Keratinocyte (primary cell): ENCODE measurements at regions not wholly inside any gene's neighbourhood (a gene's known extent, or its start where the extent isn't known, plus 50 kb on each side); places are given as distances from the start of the nearest gene placed in this dataset.

Experiments used
- EZH2 ChIP-seq: IDR thresholded peaks from one replicate; pipeline ENCODE4 v1.6.1; 2012; ENCODE audit warnings: inconsistent platforms, mild to moderate bottlenecking, low read length, moderate library complexity
- TF ChIP-seq, protein P1 (sequence below), 3 experiments: IDR thresholded peaks in 1 of 3; conservative IDR thresholded peaks in 1 of 3; optimal IDR thresholded peaks in 1 of 3; 2 replicates in 2 of 3; 3 replicates in 1 of 3; pipeline versions ENCODE3 to v1.5.1; 2011; ENCODE audit warnings: low read length in 3 of 3, mild to moderate bottlenecking in 3 of 3, moderate library complexity in 2 of 3, control low read depth in 1 of 3, inconsistent platforms in 1 of 3; ENCODE audit not compliant: insufficient read depth in 2 of 3; ENCODE audit errors: extremely low read depth in 1 of 3

- no peak for TF ChIP-seq EZH2
- TF ChIP-seq, protein P1, sequence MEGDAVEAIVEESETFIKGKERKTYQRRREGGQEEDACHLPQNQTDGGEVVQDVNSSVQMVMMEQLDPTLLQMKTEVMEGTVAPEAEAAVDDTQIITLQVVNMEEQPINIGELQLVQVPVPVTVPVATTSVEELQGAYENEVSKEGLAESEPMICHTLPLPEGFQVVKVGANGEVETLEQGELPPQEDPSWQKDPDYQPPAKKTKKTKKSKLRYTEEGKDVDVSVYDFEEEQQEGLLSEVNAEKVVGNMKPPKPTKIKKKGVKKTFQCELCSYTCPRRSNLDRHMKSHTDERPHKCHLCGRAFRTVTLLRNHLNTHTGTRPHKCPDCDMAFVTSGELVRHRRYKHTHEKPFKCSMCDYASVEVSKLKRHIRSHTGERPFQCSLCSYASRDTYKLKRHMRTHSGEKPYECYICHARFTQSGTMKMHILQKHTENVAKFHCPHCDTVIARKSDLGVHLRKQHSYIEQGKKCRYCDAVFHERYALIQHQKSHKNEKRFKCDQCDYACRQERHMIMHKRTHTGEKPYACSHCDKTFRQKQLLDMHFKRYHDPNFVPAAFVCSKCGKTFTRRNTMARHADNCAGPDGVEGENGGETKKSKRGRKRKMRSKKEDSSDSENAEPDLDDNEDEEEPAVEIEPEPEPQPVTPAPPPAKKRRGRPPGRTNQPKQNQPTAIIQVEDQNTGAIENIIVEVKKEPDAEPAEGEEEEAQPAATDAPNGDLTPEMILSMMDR (optimal IDR thresholded peaks at IDR 0.05 in 1 of 3, IDR thresholded peaks at IDR 0.05 in 1 of 3, conservative IDR thresholded peaks at IDR 0.05 in 1 of 3; ENCODE audit: extremely low read depth in 1 of 3, insufficient read depth in 2 of 3, low read length in 3 of 3): no peak
Observed at GRCh38 chr17:22337467-22337866, 645.1 kb downstream of the KCNJ18 start.
